GM12864 (cell line): ENCODE measurements at regions not wholly inside any gene's neighbourhood (a gene's known extent, or its start where the extent isn't known, plus 50 kb on each side); places are given as distances from the start of the nearest gene placed in this dataset.
A peak's percentile ranks its signal among the peaks of the same experiment; 100 is the strongest.

Experiments
- DNase-seq: peaks from one replicate; pipeline ENCODE4 v3.0.0-alpha.2; 2011; ENCODE audit warnings: low read depth
- H3K4me3 ChIP-seq: 2 replicates; pipeline ENCODE4 v1.5.1; 2011; ENCODE audit warnings: mild to moderate bottlenecking, low read depth, low read length, control low read depth
- CTCF ChIP-seq: IDR thresholded peaks from 2 replicates; pipeline ENCODE4 v1.5.1; 2011; ENCODE audit warnings: low read depth, mild to moderate bottlenecking, moderate library complexity, low read length, control low read depth, inconsistent platforms; ENCODE audit errors: missing control alignments

- H3K4me3 ChIP-seq, result no peak overlapping the region
- no peak for DNase-seq
- TF ChIP-seq CTCF, result no peak
Measured at GRCh38 chr4:115360431-115360830, 247.0 kb upstream of the NDST4 start.

- DNase-seq, result no peak
- H3K4me3 ChIP-seq, result no peak overlapping the region
- TF ChIP-seq CTCF, result no peak
Measured at GRCh38 chr4:115357776-115358175, 244.4 kb upstream of the NDST4 start.

GRCh38 chr4:115356176-115356575, 242.8 kb upstream of the NDST4 start:
- no peak for TF ChIP-seq CTCF
- DNase-seq, result no peak

GRCh38 chr4:115355329-115355728, 241.9 kb upstream of the NDST4 start:
- no peak for DNase-seq
- no peak for TF ChIP-seq CTCF
- no peak overlapping the region for H3K4me3 ChIP-seq

More at GRCh38 chr4:115356176-115356575, 242.8 kb upstream of the NDST4 start:
- no peak overlapping the region for H3K4me3 ChIP-seq

GRCh38 chr4:115353370-115353769, 239.9 kb upstream of the NDST4 start:
- no peak for DNase-seq
- no peak overlapping the region for H3K4me3 ChIP-seq
- no peak for TF ChIP-seq CTCF

GRCh38 chr4:115343171-115343570, 229.8 kb upstream of the NDST4 start:
- no peak overlapping the region for H3K4me3 ChIP-seq
- TF ChIP-seq CTCF, result no peak
- no peak for DNase-seq

GRCh38 chr4:115334736-115335411, 221.5 kb upstream of the NDST4 start:
- H3K4me3 ChIP-seq, result no peak overlapping the region
- no peak for TF ChIP-seq CTCF
- peak; percentile 2 for DNase-seq
